Hypothalamus (tissue), 51 donors: ENCODE measurements at regions not wholly inside any gene's neighbourhood (a gene's known extent, or its start where the extent isn't known, plus 50 kb on each side); places are given as distances from the start of the nearest gene placed in this dataset.
"Not testable (repeated sequence)": the region's sequence is repeated elsewhere in the genome, so short reads cannot be mapped to it uniquely, and the experiment has no call there.

Experiments
- DNase-seq, 51 donors: peaks; one replicate each; lab custom pipeline; 2025; lab: John Stamatoyannopoulos, UW

GRCh38 chr1:55768327-55768952, 553.3 kb upstream of the USP24 start:
- DNase-seq, result no peak

- DNase-seq, result no peak
Measured at GRCh38 chr1:55767171-55767570, 552.0 kb upstream of the USP24 start.

GRCh38 chr1:55765505-55765904, 550.3 kb upstream of the USP24 start:
- not testable (repeated sequence) for DNase-seq

- no peak for DNase-seq
Measured at GRCh38 chr1:55751776-55752175, 536.6 kb upstream of the USP24 start.

- no peak for DNase-seq
Measured at GRCh38 chr1:55750628-55750995, 535.4 kb upstream of the USP24 start.

GRCh38 chr1:55749975-55750627, 534.9 kb upstream of the USP24 start:
- DNase-seq, result no peak

- DNase-seq, result no peak
Measured at GRCh38 chr1:55747408-55747841, 532.3 kb upstream of the USP24 start.

GRCh38 chr1:55746710-55747109, 531.5 kb upstream of the USP24 start:
- DNase-seq, result no peak

GRCh38 chr1:55741516-55741915, 526.4 kb upstream of the USP24 start:
- no peak for DNase-seq

GRCh38 chr1:55735106-55735505, 519.9 kb upstream of the USP24 start:
- DNase-seq, result no peak

GRCh38 chr1:55726994-55727393, 511.8 kb upstream of the USP24 start:
- no peak for DNase-seq

GRCh38 chr1:55725378-55725777, 510.2 kb upstream of the USP24 start:
- DNase-seq, result no peak

- no peak for DNase-seq
Measured at GRCh38 chr1:55724551-55725325, 509.6 kb upstream of the USP24 start.

- no peak for DNase-seq
Measured at GRCh38 chr1:55723001-55723400, 507.8 kb upstream of the USP24 start.

GRCh38 chr1:55720261-55720660, 505.1 kb upstream of the USP24 start:
- DNase-seq, result no peak

- DNase-seq, result no peak
Measured at GRCh38 chr1:55718758-55719671, 503.9 kb upstream of the USP24 start.

- DNase-seq, result no peak
Measured at GRCh38 chr1:55717111-55717510, 501.9 kb upstream of the USP24 start.

- DNase-seq, result no peak
Measured at GRCh38 chr1:55716610-55717009, 501.4 kb upstream of the USP24 start.

GRCh38 chr1:55716151-55716550, 501.0 kb upstream of the USP24 start:
- DNase-seq, result no peak

GRCh38 chr1:55714230-55714629, 499.1 kb upstream of the USP24 start:
- DNase-seq, result no peak

GRCh38 chr1:55713516-55713915, 498.4 kb upstream of the USP24 start:
- no peak for DNase-seq
